ENCODE measurements at regions not wholly inside any gene's neighbourhood (a gene's known extent, or its start where the extent isn't known, plus 50 kb on each side); places are given as distances from the start of the nearest gene placed in this dataset.

GRCh38 chr2:6685447-6685846, 180.3 kb downstream of the CMPK2 start:
- TF ChIP-seq, protein P1, sequence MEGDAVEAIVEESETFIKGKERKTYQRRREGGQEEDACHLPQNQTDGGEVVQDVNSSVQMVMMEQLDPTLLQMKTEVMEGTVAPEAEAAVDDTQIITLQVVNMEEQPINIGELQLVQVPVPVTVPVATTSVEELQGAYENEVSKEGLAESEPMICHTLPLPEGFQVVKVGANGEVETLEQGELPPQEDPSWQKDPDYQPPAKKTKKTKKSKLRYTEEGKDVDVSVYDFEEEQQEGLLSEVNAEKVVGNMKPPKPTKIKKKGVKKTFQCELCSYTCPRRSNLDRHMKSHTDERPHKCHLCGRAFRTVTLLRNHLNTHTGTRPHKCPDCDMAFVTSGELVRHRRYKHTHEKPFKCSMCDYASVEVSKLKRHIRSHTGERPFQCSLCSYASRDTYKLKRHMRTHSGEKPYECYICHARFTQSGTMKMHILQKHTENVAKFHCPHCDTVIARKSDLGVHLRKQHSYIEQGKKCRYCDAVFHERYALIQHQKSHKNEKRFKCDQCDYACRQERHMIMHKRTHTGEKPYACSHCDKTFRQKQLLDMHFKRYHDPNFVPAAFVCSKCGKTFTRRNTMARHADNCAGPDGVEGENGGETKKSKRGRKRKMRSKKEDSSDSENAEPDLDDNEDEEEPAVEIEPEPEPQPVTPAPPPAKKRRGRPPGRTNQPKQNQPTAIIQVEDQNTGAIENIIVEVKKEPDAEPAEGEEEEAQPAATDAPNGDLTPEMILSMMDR (IDR thresholded peaks at IDR 0.05): no peak
- TF ChIP-seq RAD21 (IDR thresholded peaks at IDR 0.05; ENCODE audit: low read length) (no peak), ELF1 (IDR thresholded peaks at IDR 0.05) (no peak), TEAD4 (IDR thresholded peaks at IDR 0.05; ENCODE audit: borderline replicate concordance, insufficient read depth) (no peak), NFIC (IDR thresholded peaks at IDR 0.05; ENCODE audit: borderline replicate concordance) (no peak), EZH2phosphoT487 (IDR thresholded peaks at IDR 0.05; ENCODE audit: borderline replicate concordance, low read depth) (no peak), EP300 (IDR thresholded peaks at IDR 0.05; ENCODE audit: borderline replicate concordance in 1 of 2, low read depth in 1 of 2, low read length in 1 of 2) (no peak; a peak in 1 of 4 replicates)
- TF ChIP-seq, protein P2, sequence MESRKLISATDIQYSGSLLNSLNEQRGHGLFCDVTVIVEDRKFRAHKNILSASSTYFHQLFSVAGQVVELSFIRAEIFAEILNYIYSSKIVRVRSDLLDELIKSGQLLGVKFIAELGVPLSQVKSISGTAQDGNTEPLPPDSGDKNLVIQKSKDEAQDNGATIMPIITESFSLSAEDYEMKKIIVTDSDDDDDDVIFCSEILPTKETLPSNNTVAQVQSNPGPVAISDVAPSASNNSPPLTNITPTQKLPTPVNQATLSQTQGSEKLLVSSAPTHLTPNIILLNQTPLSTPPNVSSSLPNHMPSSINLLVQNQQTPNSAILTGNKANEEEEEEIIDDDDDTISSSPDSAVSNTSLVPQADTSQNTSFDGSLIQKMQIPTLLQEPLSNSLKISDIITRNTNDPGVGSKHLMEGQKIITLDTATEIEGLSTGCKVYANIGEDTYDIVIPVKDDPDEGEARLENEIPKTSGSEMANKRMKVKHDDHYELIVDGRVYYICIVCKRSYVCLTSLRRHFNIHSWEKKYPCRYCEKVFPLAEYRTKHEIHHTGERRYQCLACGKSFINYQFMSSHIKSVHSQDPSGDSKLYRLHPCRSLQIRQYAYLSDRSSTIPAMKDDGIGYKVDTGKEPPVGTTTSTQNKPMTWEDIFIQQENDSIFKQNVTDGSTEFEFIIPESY (IDR thresholded peaks at IDR 0.05; ENCODE audit: borderline replicate concordance, low read depth): no peak

Measured in SK-N-SH (cell line).